B cell (primary cell): ENCODE measurements at regions not wholly inside any gene's neighbourhood (a gene's known extent, or its start where the extent isn't known, plus 50 kb on each side); places are given as distances from the start of the nearest gene placed in this dataset.

ENCODE experiments used
- CTCF ChIP-seq: fragments of 200-600 bp; IDR thresholded peaks from one replicate; pipeline ENCODE4 v1.8.0; 2022; ENCODE audit warnings: antibody characterized with exemption, mild to moderate bottlenecking
- EZH2 ChIP-seq: IDR thresholded peaks from 2 replicates; pipeline ENCODE4 v1.6.1; 2012; ENCODE audit warnings: borderline replicate concordance, low read depth, mild to moderate bottlenecking, moderate library complexity, low read length; ENCODE audit not compliant: insufficient read depth, poor library complexity, severe bottlenecking

GRCh38 chrX:65588795-65589194 is 54.2 kb upstream of the LAS1L start:
- no peak for TF ChIP-seq EZH2
- no peak for TF ChIP-seq CTCF
